ENCODE measurements at regions not wholly inside any gene's neighbourhood (a gene's known extent, or its start where the extent isn't known, plus 50 kb on each side); places are given as distances from the start of the nearest gene placed in this dataset.
"Not testable (repeated sequence)": the region's sequence is repeated elsewhere in the genome, so short reads cannot be mapped to it uniquely, and the experiment has no call there.

DNA sequence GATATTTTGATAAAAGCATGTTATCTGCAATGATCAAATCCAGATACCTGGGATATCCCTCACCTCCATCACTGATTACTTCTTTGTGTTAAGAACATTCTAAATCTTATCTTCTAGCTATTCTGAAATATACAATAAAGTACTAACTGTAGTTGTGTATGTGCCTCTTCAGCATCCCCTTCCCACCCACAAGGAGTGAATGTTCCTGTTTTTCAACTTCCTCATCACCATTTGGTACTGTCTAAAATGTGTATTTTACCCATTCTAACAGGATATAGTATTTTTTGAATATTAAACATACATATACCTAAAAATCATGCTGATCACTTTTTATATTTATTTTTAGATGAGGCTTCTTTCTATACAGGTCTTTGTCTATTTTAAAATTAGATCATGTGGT is 1252.6 kb downstream of the TMEM121 start:
- no peak for DNase-seq (ENCODE audit: extremely low read depth in 1 of 11, low read depth in 9 of 11, low spot score in 4 of 11)

DNA sequence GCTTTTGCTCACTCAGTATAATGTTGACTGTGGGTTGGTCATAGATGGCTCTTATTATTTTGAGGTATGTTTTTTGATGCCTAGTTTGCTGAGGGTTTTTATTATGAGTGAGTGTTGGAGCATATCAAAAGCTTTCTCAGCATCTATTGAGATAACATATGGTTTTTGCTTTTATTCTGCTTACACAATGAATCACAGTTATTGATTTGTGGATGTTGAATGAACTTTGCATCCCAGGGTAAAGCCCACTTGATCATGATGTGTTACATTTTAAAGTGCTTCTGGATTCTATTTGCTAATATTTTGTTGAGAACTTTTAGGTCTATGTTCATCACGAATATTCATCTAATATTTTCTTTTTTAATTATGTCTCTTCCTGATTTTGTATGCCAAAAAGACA is 1260.3 kb downstream of the TMEM121 start:
- DNase-seq (ENCODE audit: extremely low read depth in 1 of 11, low read depth in 9 of 11, low spot score in 4 of 11): no peak

DNA sequence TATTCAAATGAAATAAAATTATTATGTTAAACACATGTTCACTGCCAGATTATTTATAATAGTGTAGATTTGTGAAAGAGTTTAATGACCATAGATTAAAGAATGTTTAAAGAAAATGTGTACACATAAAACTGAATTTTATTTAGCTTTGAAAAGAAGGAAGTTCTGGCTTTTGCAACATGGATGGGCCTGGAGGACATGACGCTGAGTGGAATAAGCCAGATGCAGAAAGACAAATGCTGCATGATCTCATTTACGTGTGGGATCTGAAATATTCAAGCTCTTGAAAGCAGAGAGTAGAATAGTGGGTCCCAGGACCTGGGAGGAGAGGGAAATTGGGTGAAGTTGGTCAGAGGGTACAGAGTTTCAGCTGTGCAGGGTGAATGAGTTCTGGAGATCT is 1261.2 kb downstream of the TMEM121 start:
- DNase-seq (ENCODE audit: extremely low read depth in 1 of 11, low read depth in 9 of 11, low spot score in 4 of 11): no peak

DNA sequence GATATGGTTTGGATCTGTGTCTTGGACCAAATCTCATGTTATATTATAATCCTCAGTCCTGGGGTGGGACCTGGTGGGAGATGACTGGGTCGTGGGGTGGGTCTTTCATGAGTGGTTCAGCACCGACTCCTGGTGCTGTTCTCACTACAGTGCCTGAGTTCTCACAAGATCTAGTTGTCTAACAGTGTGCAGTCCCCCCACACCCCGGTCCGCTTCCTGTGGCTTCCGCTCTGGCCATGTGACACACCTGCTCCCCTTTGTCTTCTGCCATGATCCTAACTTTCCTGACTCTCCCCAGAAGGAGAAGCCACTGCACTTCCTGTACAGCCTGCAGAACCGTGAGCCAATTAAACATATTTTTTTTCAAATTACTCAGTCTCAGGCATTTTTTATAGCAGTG is 1262.2 kb downstream of the TMEM121 start:
- no peak for DNase-seq (ENCODE audit: extremely low read depth in 1 of 11, low read depth in 9 of 11, low spot score in 4 of 11)

DNA sequence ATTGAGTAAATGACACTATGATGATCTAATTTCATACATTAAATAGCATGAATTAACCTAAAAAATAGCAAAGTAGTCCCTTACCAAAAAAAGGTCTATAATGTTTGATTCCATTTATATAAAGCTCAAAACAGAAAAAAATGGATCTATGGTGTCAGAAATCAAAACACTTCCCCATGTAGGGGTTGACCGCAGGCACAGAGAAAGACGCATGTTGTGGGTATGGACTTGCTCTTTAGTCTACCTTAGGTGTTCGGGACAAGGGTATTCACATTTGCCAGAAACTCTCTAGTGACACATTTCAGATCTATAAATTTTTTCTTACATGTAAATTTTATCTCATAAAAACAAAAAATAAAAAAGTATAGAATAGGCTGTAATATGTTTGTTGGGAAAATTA is 1262.9 kb downstream of the TMEM121 start:
- DNase-seq (ENCODE audit: extremely low read depth in 1 of 11, low read depth in 9 of 11, low spot score in 4 of 11): no peak

DNA sequence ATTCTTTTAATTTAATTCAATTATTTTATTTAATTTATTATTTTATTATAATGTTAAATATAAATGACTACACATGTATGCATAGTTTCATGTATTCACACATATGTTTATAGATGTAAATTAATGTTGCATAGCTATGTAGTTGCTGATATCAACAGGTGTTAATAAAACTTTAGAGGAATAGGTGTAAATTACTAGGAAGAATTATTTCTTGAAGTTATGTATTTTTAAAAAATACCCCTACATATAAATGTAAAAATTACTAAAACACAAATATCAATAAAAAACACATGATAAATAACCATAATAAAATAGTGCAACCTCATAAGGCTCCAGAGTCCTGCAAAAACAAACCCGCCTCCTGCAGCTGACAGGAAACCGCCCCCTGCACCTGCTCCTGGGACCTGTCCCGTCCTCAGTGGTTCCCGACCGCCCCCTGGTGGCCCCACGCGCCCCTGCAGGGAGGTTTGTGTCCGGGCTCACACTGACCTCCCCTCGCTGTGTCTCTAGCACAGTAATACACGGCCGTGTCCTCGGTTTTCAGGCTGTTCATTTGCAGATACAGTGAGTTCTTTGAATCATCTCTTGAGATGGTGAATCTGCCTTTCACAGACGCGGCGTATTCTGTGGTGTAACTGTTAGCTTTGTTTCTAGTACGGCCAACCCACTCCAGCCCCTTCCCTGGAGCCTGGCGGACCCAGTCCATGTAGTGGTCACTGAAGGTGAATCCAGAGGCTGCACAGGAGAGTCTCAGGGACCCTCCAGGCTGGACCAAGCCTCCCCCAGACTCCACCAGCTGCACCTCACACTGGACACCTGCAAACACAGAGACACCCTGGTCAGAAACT is 1264.0 kb downstream of the TMEM121 start:
- DNase-seq (ENCODE audit: extremely low read depth in 1 of 11, low read depth in 9 of 11, low spot score in 4 of 11): no peak

DNA sequence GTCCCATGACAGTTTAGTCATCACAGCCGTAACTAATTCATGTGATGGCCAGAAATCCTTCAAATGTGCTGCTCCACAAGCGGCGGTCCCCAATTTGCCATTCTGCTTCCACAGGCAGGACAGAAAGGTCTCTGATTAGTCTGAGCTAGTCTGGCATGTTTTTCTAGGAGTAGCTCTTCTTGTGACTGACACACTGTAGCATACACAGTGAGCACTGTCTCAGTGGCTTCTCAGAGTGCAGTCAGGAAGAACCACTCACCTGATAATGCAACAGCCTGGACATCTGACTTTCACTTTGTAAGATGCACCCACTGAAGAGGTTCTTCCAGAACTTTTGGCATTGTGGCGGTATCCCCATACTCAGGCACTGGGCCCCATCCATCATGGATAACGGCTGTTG is 1266.2 kb downstream of the TMEM121 start:
- no peak for DNase-seq (ENCODE audit: extremely low read depth in 1 of 11, low read depth in 9 of 11, low spot score in 4 of 11)

DNA sequence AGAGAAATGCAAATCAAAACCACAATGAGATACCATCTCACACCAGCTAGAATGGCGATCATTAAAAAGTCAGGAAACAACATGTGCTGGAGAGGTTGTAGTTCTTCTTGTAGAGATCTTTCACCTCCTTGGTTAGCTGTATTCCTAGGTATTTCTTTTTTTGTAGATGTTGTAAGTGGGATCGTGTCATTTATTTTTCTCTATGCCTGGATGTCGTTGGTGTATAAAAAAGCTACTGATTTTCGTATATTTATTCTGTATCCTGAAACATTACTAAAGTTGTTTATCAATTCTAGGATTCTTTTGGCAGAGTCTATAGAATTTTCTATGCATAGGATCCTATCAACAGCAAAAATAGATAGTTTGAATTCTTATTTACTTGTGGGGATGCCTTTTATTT is 1271.8 kb downstream of the TMEM121 start:
- DNase-seq (ENCODE audit: extremely low read depth in 1 of 11, low read depth in 9 of 11, low spot score in 4 of 11): not testable (repeated sequence)

DNA sequence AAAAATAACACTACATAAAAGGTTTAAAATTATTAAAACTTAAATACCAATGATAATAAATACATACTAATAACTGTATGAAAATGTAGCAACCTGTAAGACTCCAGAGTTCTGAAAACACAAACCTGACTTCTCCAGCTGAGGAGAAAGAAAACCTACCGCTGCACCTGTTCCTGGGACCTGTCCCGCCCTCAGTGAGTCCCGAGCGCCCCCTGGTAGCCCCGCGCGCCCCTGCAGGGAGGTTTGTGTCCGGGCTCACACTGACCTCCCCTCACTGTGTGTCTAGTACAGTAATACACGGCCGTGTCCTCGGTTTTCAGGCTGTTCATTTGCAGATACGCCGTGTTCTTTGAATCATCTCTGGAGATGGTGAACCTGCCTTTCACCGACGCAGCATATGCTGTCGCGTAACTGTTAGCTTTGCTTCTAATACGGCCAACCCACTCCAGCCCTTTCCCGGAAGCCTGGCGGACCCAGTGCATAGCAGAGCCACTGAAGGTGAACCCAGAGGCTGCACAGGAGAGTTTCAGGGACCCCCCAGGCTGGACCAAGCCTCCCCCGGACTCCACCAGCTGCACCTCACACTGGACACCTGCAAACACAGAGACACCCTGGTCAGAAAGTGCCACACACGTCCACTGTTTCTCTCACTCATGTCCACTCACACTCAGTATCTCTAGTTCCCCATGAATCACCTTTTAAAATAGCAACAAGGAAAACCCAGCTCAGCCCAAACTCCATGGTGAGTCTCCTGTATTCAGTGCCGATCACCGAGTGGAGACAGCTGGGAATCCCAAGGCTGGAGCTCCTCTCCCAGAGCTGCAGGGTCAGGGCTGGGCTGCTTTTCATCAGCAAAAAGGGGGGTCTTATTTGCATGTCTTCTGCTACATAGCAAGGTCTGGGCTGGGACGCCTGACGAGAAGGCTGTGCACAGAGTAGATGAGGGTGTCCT is 1276.3 kb downstream of the TMEM121 start:
- DNase-seq (ENCODE audit: extremely low read depth in 1 of 11, low read depth in 9 of 11, low spot score in 4 of 11): no peak

DNA sequence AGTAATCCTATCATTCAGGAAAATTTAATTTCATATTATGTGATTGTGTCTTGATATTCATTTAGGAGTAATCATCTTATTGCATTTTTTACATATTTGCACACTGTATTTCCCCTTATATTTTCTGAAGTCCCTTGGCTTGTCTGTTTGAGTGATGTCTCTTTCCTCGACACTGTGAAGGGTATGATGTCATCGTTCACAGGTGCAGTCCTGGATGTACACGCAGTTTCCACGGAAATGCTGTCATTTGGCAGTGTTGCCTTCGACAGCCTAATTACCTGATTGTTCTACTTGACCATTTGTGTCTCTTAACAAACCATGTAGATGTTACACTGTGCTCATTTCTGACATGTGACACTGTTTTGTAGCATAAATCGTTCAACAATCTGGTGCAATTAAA is 1277.0 kb downstream of the TMEM121 start:
- DNase-seq (ENCODE audit: extremely low read depth in 1 of 11, low read depth in 9 of 11, low spot score in 4 of 11): no peak

DNA sequence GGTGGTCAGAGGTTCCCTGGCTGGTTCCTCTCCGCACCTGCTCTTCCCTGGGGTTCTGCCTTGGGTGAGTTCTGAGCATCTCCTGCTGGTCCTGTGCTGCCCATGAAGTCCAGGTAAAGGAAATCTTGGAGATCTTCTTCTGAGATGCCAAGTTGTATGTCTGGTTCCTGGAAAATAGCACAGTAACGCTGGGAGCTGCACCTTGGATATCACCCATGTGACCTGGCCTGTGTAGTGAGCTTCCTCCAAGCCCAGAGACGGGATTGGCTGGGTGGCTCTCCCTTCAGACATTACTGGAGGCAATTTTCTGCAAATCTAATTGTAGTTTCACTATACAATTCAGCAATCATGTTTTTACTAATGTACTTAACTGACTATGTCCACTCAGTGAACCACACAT is 1281.1 kb downstream of the TMEM121 start:
- no peak for DNase-seq (ENCODE audit: extremely low read depth in 1 of 11, low read depth in 9 of 11, low spot score in 4 of 11)

DNA sequence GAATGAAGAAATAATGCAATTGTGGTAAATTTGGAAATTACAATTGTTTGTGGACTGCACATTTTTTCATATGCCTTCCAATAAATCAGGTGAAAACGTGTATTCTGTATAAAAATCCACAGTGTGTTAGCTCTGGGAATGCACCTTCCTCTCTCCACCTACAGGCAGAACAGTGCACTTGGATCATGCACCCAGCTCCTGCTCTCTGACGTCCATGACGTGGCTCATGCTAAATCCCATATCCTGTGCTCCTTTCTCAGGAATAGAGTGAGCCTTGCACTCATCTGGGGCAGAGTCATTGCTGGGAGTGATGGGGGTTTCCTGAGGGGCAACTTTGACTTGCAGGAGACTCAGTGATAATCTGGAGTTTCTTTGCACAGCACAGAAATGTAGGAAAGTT is 1282.1 kb downstream of the TMEM121 start:
- no peak for DNase-seq (ENCODE audit: extremely low read depth in 1 of 11, low read depth in 9 of 11, low spot score in 4 of 11)

DNA sequence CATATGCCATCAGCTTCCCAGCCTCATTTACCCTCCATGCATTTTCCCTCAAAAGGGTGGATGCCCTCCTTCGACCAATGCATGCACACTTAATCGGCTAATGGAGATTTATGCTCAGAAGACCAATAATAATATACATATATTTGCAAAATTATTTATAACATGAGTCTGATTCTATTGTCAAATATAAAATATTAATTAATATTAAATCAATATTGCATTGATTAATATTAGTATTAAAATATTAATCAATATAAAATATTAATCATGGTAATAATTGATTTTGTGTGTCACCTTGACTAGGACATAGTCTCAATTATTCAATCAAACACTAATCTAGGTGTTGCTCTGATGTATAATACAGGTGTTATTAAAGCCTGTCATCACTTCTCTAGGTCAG is 1282.5 kb downstream of the TMEM121 start:
- DNase-seq (ENCODE audit: extremely low read depth in 1 of 11, low read depth in 9 of 11, low spot score in 4 of 11): no peak

DNA sequence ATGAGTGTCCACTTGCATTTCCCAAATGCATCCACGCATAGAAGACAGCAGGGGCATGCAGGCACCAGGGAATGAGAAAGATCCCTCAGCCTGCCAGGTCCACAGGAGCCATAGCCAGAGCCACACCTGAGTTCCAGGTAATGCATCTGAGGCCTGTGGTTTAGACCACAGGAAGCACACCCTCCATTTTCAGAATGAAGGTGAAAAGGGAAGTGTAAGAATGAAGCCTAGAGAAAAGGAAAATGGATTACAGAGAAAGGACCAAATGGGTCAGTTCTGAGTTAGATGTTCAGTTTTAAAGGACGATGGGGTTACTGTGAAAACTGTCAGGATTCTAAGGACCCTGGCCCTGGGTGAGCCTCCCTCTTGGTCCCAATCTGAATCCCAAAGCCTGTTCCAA is 1283.2 kb downstream of the TMEM121 start:
- no peak for DNase-seq (ENCODE audit: extremely low read depth in 1 of 11, low read depth in 9 of 11, low spot score in 4 of 11)

DNA sequence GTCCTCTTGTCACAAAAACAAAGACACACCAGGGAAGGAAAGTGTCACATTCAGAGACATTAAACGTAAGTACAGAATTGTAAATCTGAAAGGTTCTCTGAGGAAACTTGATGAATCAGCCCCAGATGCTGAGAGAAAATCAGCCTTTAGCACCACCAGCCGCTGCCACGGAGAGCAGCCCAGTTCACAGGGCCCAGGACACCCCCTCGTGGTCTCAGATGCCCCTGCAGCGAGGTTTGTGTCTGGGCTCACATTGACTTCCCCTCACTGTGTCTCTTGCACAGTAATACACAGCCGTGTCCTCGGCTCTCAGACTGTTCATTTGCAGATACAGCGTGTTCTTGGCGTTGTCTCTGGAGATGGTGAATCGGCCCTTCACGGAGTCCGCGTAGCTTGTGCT is 1283.8 kb downstream of the TMEM121 start:
- DNase-seq (ENCODE audit: extremely low read depth in 1 of 11, low read depth in 9 of 11, low spot score in 4 of 11): not testable (repeated sequence)

DNA sequence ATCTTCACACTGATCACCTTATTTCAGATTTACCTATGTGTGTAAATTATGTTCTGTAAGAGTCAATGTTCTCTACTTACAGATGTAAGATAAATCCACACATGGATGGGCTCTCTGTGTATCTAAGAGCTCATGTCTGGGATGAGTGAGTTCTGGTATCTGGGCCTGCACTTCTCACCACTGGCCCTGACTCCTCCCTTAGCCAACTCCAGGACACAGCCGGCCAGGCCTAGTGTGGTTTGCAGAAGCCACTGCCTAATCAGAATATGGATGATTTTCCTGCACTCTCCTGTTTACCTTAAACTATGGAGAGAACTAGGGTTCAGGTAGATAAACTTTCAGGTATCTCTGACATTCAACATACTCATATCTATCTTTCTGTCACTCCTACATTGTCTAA is 1284.8 kb downstream of the TMEM121 start:
- DNase-seq (ENCODE audit: extremely low read depth in 1 of 11, low read depth in 9 of 11, low spot score in 4 of 11): no peak

DNA sequence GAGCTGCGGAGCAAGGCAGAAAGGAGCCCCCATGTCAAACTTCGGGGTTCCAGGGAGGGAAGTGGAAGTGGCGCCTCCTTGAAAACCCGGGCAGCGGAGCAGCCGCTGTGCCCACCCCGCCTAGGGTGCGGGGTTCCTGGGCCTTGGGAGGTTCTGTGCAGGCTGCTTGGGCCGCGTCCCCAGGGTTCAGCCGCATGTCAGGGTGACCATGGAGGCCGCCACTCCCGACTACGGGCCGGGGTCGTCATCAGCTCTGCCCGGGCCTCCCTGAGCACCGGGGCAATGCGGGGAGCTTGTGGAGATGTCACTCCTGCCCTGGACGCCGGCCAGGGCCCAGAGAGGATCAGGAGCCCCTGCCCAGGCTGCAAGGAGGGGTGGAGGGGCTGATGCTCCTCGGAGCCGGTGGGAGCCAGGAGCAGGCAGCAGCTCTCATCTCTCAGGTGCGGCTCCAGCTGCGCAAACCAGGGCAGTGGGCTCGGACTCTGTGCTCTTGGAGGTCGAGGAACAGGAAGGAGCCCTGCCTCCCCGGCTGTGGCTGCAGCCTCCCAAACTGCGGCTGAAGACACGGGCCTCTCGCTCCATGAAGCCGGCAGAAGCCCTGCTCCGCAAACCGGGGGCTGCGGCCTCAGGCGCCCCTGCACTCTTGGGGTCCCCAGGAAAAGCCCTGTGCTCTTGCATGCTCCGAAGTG is 1286.5 kb downstream of the TMEM121 start:
- DNase-seq (ENCODE audit: extremely low read depth in 1 of 11, low read depth in 9 of 11, low spot score in 4 of 11): no peak

DNA sequence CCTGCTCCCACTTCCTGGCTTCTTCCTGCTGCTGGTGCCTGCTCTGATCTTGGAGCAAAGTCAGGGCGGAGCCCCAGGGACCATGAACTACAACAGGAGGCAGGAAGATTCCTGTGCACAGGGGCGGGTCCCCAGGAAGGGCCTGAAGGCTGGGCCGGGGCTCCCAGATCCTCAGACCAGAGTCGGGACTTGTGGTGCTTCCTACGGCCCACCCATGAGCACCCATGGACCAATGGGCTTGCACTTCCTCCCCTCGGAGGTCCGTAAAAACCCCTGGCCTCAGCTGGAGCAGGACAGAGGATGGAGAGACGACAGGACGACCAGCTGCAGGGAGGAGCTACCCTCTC is 1287.1 kb downstream of the TMEM121 start:
- no peak for DNase-seq (ENCODE audit: extremely low read depth in 1 of 11, low read depth in 9 of 11, low spot score in 4 of 11)

DNA sequence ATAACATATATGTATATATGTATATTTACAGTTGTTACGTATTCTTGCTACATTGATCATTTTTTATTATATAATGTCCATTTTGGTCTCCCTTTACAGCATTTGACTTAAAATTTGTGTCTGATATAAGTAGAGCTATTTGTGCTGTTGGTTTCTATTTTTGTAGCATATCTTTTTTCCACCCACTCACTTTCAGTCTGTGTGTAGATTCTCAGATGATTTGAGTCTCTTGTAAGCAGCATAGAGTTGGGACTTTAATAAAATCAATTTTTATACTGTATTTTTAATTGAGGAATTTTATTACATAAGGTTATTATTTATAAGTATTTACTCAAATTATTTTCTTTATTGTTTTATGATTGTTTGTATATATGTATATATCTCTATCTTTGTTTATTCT is 1293.7 kb downstream of the TMEM121 start:
- no peak for DNase-seq (ENCODE audit: extremely low read depth in 1 of 11, low read depth in 9 of 11, low spot score in 4 of 11)

DNA sequence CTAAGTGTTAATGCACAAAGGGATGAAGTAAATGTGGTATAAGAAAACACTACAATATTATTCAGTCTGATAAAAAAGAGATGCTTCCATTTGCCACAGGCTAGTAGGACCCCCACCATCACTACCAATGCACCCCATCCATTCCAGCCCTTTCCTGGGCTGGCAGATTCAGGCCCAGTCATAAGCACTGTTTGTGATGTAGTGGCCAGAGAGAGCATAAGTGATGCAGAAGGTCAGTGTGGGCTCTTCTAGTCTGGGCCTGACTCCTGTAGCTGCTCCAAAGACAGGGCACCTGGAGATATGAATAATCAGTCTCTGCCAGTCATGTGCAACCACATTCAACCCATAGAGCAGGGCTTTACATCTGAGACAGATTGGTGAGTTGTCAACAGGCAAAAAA is 1294.7 kb downstream of the TMEM121 start:
- DNase-seq (ENCODE audit: extremely low read depth in 1 of 11, low read depth in 9 of 11, low spot score in 4 of 11): no peak

All from renal cortex interstitium (tissue), 11 donors.